ENCODE measurements at regions not wholly inside any gene's neighbourhood (a gene's known extent, or its start where the extent isn't known, plus 50 kb on each side); places are given as distances from the start of the nearest gene placed in this dataset.

- no peak for TF ChIP-seq CTCF (IDR thresholded peaks at IDR 0.05; ENCODE audit: low read depth, low read length)
- DNase-seq (ENCODE audit: low read depth, low spot score): no peak
- H3K4me3 ChIP-seq (ENCODE audit: low read depth, low read length): no peak overlapping the region
- in situ Hi-C loops (cut with HindIII; ENCODE audit: low sequenced_read_pairs): no loop called here
These were observed 382.7 kb downstream of the HRH4 start for GRCh38 chr18:24843123-24843522.

GRCh38 chr18:24846138-24846537, 385.7 kb downstream of the HRH4 start:
- no peak for TF ChIP-seq CTCF (IDR thresholded peaks at IDR 0.05; ENCODE audit: low read depth, low read length)
- in situ Hi-C loops (cut with HindIII; ENCODE audit: low sequenced_read_pairs): no loop called here
- no peak overlapping the region for H3K4me3 ChIP-seq (ENCODE audit: low read depth, low read length)
- no peak for DNase-seq (ENCODE audit: low read depth, low spot score)

GRCh38 chr18:24850532-24850931, 390.1 kb downstream of the HRH4 start:
- DNase-seq (ENCODE audit: low read depth, low spot score): no peak
- H3K4me3 ChIP-seq (ENCODE audit: low read depth, low read length): no peak overlapping the region
- in situ Hi-C loops (cut with HindIII; ENCODE audit: low sequenced_read_pairs): no loop called here
- TF ChIP-seq CTCF (IDR thresholded peaks at IDR 0.05; ENCODE audit: low read depth, low read length): no peak

DNA sequence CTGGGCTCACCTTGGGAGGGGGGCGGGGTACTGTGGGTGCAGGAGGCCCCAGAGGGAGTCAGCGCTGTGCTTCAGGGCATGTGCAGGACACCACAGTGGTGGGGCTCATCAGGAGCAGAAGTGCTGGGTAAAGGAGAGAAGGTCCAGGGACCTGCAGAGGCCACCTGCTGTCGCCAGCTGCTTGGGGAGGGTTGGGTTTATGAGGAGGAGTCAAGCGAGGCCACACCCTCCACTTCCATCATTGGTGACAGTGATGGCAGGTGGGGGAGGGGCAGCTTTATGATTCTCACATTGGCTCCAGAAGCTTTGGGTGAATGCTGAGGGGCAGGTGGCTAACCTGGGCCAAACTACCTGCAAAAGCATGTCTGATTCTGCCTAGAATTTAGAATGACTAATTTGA, 392.6 kb downstream of the HRH4 start:
- no peak for DNase-seq (ENCODE audit: low read depth, low spot score)
- H3K4me3 ChIP-seq (ENCODE audit: low read depth, low read length): no peak overlapping the region
- TF ChIP-seq CTCF (IDR thresholded peaks at IDR 0.05; ENCODE audit: low read depth, low read length): no peak
- in situ Hi-C loops (cut with HindIII; ENCODE audit: low sequenced_read_pairs): no loop called here

DNA sequence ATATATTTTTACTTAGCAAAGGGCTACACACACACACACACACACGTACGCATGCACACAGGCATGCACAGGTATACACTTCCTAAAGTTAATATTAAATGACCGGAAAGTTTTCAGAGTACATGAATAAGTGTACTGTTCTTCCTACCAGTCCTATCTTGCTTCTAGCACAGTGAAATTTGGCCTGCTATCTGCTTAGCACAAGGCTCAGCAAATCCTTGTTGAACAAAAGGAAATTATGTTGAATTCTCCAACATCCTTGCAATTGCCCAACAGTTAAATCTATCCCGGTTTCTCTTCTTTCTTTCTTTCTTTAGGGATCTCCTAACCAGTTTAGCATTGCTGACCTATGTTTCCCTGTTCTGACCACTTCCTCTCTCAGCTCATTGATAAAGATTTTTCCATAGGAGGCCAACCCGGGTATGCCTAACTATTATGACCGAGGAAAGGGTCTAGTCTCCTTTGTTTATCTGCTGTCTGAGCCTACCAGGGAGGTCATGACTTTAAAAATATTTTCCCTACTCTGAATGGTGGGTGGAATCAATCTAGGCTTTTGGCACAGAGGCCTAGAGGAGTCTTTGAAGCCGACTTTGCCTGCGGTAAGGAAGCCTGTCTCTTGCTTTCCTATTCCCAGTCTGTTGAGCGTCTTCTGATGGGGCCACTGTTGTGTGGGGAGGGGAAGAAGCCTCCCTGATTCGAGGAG, 400.7 kb downstream of the HRH4 start:
- no peak for DNase-seq (ENCODE audit: low read depth, low spot score)
- no peak for TF ChIP-seq CTCF (IDR thresholded peaks at IDR 0.05; ENCODE audit: low read depth, low read length)
- no peak overlapping the region for H3K4me3 ChIP-seq (ENCODE audit: low read depth, low read length)
- in situ Hi-C loops (cut with HindIII; ENCODE audit: low sequenced_read_pairs): no loop called here

GRCh38 chr18:24862201-24862816, 401.9 kb downstream of the HRH4 start:
- no peak for DNase-seq (ENCODE audit: low read depth, low spot score)
- in situ Hi-C loops (cut with HindIII; ENCODE audit: low sequenced_read_pairs): no loop called here
- no peak for TF ChIP-seq CTCF (IDR thresholded peaks at IDR 0.05; ENCODE audit: low read depth, low read length)
- H3K4me3 ChIP-seq (ENCODE audit: low read depth, low read length): no peak overlapping the region
